HG03045 (cell line): ENCODE measurements at regions not wholly inside any gene's neighbourhood (a gene's known extent, or its start where the extent isn't known, plus 50 kb on each side); places are given as distances from the start of the nearest gene placed in this dataset.

Source experiments
- ATAC-seq: cut with Tn5 transposase; IDR thresholded peaks from one replicate; pipeline ENCODE4 v1.9.1; 2021; ENCODE audit warnings: mild to moderate bottlenecking, moderate library complexity; ENCODE audit not compliant: unreplicated experiment

DNA sequence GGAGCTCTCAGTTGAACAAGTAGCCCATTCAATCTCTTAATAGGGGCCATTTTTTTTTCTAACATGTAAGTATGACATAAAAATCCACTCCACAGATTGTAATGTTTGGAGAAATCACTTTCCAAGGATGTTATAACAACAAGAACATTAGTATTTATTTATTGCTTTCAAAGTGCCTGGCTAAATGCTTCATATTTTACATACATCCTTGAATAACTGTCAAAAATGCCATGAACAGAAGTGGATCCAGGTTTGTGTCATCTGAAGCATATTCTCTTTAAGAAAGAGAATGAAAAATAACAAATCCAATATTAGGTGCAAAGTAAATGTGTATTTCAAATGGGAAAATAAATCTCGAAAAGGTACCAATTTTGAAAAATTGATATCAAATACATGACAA lies 344.0 kb upstream of the FAT3 start:
- ATAC-seq, result no peak

- no peak for ATAC-seq
Measured at GRCh38 chr11:91876746-91877145, 347.9 kb upstream of the FAT3 start.

GRCh38 chr11:91872243-91872642 lies 352.4 kb upstream of the FAT3 start:
- no peak for ATAC-seq

DNA sequence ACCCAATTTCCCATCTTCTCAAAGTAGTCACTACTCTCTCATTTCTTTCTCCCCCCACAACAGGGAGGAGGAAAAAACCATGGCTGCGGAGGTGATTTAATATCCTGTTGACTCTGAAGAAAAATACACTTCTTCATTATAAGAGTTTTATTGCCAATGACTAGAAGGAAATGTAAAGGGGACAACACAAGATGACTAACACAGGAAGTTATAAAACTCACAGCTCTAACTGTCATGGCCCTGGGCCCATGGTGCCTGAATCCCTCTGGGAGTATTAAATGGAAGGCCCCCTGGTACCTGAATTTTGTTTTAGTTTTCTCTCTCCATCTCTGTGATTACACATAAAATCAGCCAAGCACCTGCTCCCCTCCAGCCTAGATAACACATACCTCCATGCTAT lies 352.8 kb upstream of the FAT3 start:
- ATAC-seq, result no peak

DNA sequence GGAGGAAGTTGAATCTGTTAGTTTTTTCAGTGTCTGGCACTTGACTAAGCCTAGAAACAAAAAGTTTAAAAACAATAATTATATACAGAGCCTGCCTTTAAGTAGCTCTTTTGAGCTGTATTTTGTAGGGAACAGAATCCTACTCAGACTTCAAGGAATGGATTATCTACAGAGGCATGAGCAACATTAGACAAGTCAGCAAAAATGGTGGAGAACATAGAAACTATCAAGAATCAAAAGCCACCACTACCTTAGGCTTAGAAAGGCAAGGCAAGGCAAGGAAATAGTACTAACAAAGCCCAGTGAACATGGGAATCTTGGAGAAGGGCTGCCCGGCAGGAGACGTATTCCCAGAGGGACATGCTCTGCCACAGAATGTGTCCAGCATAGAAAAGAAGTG lies 353.6 kb upstream of the FAT3 start:
- no peak for ATAC-seq

- ATAC-seq, result no peak
Measured at GRCh38 chr11:91869686-91870085, 354.9 kb upstream of the FAT3 start.

DNA sequence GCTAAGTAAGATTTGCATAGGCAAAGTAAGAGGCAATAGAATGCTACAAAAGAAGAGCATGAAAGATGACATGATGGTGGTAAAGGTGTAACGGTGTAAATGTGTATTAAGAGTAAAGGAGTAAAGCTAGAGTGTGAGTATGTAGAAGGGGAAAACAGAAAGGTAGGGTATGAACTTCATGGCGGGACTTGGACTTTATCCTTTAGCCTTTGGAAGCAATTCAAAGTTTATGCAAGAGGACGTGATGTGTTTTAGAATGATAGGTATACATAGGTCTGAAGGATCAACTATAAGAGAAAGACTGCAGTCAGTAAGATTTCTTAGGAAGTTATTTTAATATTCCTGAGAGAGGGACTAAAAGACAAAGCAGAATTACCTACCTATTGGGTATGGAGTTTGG lies 358.0 kb upstream of the FAT3 start:
- ATAC-seq, result no peak

DNA sequence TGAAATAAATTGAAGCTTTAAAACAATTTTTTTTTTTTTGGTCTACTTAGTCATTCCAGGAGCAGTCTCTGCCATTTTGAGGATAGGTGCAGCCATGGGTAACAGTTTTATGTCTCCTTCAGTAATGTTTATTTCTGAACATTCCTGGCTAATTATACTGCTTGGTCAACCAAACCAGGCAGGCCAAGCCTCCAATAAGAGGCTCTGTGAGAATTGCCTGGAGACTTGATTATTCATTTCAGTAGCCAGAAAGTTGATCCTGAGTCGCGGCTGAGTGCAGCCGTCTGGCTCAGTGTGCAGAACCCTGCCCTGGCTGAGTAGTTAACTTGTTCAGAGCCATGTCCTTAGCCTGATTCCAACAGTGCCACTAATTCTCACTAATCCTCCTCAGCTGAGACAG lies 364.0 kb upstream of the FAT3 start:
- ATAC-seq, result no peak

DNA sequence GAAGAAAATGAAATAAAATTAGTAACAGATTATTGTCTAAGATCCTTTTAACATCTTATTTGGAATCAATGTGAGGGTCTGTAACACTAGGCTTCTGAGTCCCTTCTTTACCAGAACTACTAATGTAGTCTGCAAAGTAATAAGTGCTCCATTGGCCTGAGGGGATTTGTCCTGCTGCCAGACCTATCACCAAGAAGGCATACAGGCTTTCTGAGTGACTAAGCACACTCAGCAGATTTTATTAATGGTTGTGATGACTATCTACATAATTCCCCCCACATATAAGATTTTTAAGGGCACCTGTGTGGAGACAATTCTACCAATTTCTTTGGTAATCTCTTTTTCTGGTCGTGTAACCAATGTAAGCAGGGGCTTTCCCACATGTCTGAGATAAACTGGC lies 365.0 kb upstream of the FAT3 start:
- no peak for ATAC-seq

DNA sequence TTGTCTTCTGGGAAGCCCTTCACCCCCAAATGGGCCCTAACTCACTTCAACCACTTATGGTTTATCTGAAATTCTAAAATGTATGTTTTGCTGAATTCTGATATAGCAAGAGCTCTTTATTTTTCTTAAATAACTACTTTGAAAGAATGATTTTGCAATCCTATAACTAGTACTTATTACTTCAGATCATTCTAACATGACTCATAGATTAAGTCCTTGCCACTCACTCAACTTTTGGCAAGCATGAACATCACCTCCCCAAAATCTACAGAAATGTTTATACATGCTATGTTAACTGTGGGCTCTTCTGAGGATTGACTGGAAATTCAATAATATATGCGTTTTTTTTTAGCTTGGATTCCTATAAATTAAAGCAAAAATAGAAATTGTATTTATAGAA lies 367.4 kb upstream of the FAT3 start:
- ATAC-seq, result no peak

GRCh38 chr11:91854780-91855179 lies 369.8 kb upstream of the FAT3 start:
- no peak for ATAC-seq

- no peak for ATAC-seq
Measured at GRCh38 chr11:91854171-91854570, 370.4 kb upstream of the FAT3 start.

DNA sequence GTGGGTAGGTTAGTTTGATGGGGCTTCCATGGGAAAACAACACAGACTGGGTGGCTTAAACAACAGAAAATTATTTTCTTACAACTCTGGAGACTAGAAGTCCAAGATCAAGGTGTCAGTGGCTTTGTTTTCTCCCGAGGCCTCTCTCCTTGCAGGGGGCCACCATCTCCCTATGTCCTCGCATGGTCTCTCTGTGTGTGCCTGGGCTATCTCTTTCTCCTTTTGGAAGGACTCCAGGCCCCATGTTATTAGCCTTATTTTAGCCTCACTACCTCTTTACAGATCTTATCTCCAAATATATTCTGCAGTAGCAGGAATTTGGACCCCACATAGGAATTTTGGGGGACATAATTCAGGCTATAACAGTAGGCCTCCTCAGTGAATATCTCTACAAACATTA lies 372.7 kb upstream of the FAT3 start:
- ATAC-seq, result no peak

DNA sequence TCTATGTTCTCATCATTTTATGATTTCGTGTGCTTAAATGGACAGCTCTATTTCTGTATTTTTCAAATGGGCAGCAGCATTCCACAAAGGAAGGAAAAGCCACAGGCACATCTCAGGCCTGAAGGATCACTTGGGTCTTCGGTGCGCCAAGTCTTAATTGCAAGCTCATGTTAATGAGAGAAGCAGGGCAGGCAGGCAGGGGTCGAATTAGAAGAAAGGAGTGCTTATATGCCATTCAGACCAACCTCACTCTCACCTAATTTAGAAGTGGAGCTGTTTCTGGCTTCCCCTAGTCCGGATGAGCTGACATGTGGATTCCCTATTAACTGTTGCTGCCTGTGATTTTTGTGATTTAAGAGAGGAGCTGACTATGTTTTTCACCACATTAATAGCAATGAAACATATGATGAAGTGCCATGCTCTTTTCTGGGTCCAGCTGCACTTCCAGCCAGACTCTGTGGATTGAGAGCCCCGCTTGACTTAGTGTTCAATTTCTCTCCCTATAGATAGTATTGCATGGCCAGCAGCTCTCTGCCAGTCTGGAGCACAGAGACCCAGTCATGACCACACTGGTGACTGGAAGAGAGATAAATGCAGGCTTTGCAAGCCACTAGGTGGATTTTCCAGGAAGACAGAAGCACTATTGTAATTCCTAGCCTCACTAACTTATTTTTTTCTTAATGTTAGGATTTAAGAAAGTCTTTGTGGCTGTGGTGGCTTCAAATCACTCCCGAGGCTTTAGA lies 373.9 kb upstream of the FAT3 start:
- no peak for ATAC-seq

GRCh38 chr11:91850021-91850420 lies 374.6 kb upstream of the FAT3 start:
- no peak for ATAC-seq

GRCh38 chr11:91846649-91847048 lies 378.0 kb upstream of the FAT3 start:
- no peak for ATAC-seq

DNA sequence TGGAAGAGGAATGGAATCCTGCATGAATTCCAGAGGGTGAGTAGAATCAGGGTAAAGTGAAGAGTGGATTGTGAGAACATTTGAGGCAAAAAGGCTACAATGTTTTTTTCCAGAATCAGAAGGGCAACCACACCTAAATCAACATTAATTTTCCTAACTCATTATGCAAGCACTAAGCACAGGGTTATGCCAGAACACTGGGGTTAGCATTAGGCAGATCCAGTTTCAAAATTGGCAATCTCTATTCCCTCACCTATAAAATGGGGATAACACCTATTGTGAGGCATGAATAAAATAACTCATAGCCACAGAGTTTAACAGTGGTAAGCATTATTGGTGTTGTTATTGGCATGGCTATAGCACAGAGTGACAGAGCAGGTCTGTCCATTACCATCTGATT lies 378.6 kb upstream of the FAT3 start:
- ATAC-seq, result no peak

DNA sequence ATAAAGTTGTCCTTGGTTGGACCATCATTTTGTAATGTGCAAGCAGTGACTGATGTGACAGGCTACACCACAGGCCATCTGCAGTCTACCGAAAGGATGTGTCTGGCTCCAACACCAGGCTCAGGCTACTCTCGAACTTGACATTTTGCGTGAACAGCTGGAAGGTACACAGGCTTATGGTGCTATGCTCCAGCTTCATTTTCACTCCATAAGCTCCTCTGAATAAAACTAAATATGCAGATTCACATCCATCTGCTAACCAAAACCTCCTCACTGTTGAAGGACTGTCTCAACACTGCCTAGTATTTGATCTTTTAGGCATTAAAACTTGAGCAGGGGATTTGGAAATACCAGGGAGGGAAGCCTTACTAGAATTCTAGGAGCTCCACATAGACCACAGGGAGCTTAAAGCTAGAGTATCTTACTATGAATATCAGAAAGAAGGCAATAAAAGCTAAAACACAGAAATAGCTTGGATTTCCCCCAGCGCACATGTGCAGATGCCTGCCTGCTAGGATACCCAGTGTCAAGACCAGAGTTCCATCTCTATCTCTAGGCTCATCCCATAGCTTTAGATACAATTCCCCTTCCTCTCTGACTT lies 383.9 kb upstream of the FAT3 start:
- ATAC-seq, result no peak

- no peak for ATAC-seq
Measured at GRCh38 chr11:91837411-91838330, 386.9 kb upstream of the FAT3 start.

- no peak for ATAC-seq
Measured at GRCh38 chr11:91835051-91835560, 389.5 kb upstream of the FAT3 start.

DNA sequence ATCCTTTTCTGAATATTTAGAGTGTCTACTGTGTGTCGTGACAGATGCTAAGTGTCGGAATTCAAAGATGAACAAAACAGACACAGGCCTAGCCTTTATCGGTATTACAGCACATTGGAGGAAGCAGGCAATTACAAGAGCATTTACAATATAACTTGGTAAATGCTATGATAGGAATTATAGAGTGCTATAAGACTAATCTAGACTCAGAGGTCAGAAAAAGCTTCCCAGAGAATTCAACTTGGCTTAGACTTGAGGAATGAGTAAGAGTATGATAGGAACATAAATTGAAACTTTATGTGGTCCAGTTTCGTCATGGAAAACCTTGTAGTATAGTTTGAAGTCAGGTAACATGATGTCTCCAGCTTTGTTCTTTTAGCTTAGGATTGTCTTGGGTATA lies 395.7 kb upstream of the FAT3 start:
- ATAC-seq, result no peak

DNA sequence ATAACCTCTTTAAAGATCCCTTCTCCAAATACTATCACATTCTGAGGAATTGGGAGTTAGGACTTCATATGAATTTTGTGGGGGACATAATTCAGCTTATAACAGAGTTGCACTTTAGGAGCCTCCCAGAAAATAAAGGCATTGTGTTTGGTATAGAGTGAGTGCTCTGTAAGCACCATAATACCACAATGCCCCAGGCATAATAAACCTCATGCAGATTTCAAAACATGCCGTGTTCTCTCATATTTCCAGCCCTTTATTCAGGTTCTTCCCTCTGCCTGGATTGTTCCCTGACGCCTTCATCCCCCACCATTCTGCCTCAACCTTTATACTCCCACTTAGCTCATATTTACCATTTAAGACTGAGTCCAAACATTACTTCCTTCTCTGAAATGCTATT lies 398.8 kb upstream of the FAT3 start:
- ATAC-seq, result no peak
